Activated naive CD8-positive, alpha-beta T cell treated with anti-CD3 and anti-CD28 coated beads for 36 hours (primary cell): ENCODE measurements at regions not wholly inside any gene's neighbourhood (a gene's known extent, or its start where the extent isn't known, plus 50 kb on each side); places are given as distances from the start of the nearest gene placed in this dataset.

Experiments used
- DNase-seq: peaks from one replicate; pipeline ENCODE4 v3.0.0; 2021
- H3K27ac Mint-ChIP-seq: one replicate; pipeline ENCODE4 v1.8.0; 2022; ENCODE audit warnings: mild to moderate bottlenecking, moderate library complexity, mixed read lengths
- H3K27me3 Mint-ChIP-seq: one replicate; pipeline ENCODE4 v1.8.0; 2022; ENCODE audit warnings: mild to moderate bottlenecking, mixed read lengths
- H3K36me3 Mint-ChIP-seq: one replicate; pipeline ENCODE4 v1.8.0; 2021; ENCODE audit warnings: mild to moderate bottlenecking, mixed read lengths
- H3K4me1 Mint-ChIP-seq: one replicate; pipeline ENCODE4 v1.8.0; 2021; ENCODE audit warnings: mixed read lengths
- H3K4me3 Mint-ChIP-seq: one replicate; pipeline ENCODE4 v1.8.0; 2022; ENCODE audit warnings: mild to moderate bottlenecking, moderate library complexity, mixed read lengths
- H3K9me3 Mint-ChIP-seq: one replicate; pipeline ENCODE4 v1.8.0; 2022; ENCODE audit warnings: mixed read lengths

DNA sequence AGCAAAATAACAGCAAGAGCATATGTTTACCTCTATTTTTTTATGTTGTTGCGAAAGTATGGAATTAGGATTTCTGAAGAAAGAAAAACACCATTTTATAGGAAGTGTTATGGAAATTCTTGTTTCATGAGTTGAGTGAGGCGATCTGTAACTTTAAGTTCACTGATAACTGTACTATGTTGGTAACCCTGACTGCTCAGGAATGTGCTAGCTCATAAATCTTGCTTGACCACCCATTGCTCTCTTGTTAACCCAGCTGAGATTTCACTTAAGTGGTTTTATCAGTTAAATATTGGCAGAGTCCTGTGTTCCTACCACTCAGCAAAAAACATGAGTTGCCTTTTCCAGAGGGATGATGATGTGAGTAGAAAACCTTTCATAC, 91.1 kb upstream of the STARD4 start:
- Mint-ChIP-seq H3K4me3 (no peak overlapping the region), H3K27me3 (peaks cover 4% of the 10 kb centered on the region), H3K27ac (no peak overlapping the region), H3K4me1 (no peaks in the 10 kb centered on the region), H3K36me3 (no peaks in the 10 kb centered on the region), H3K9me3 (no peaks in the 10 kb centered on the region)
- no peak for DNase-seq

DNA sequence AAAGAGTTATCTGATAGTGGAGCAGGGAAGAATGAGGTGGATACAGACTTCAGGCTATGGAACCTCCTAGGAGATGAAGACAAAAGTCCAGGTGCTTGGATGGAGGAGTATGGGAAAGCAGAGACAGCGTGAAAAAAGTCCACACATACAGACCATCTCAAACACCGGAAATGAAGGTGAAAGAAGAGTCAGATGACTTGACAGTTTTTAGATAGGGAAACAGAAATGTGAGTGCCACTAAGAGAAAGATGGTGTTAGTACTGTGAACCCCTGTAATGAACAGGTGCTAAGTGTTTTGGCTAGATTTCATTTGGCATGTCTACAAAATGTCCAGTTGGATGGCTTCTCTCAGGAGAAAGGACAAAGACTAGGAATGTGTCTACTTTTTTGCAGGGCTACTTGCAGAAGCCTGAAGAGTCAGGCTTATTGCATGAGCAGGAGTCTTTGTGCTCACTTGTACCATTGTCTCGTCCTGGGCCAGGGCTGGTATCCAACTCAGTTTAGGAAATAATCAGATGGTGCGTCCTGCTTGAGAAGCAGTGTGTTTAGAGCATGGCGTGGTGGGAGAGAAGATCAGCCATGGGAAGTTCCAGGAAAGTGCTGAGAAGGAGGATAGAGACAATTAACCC, 90.6 kb upstream of the STARD4 start:
- Mint-ChIP-seq H3K27ac (no peak overlapping the region), H3K36me3 (no peaks in the 10 kb centered on the region), H3K9me3 (no peaks in the 10 kb centered on the region), H3K4me1 (no peaks in the 10 kb centered on the region), H3K27me3 (peaks cover 4% of the 10 kb centered on the region), H3K4me3 (no peak overlapping the region)
- DNase-seq = no peak

DNA sequence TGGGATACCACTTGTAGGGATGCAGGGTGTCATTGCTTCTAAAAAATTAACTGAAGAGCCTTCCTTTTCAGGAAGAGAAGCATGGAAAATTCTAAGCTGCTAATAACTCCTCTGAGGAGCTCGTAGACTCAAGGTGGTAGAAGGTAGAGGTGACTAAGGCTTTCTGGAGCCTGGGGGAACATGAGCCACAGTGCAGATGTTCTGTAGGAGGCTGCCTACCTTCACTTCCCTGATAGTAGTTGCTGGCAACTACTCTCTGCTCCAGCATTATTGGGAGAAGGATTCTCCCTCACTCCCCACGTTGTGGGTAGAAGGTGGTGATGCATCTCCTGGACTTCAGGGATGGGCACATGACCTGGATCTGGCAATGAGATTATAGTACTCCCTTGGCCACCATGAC, 86.7 kb upstream of the STARD4 start:
- H3K4me3 Mint-ChIP-seq = no peak overlapping the region
- H3K9me3 Mint-ChIP-seq = peaks cover 1% of the 10 kb centered on the region
- no peak overlapping the region for H3K27ac Mint-ChIP-seq
- H3K27me3 Mint-ChIP-seq = peaks cover 4% of the 10 kb centered on the region
- no peak for DNase-seq
- no peaks in the 10 kb centered on the region for H3K36me3 Mint-ChIP-seq
- H3K4me1 Mint-ChIP-seq = no peaks in the 10 kb centered on the region

DNA sequence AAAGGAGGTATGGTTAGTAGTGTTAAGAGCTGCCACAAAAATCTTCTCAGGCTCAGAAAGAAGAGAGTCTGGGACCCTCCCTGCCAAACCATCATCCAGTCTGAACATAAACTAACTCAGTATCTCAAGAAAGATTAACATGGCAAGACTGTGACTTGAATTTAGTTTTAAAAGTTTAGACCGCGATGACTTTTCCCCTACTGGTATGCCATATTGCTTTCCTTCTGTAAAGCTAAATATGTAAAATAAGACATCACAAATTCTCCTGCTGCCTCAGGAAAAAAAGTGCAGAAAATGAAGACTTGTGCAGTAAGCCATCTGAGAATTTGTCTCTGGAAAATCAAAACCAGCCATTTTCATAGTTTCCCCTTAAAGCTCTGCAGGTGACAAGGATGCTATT, 85.2 kb upstream of the STARD4 start:
- Mint-ChIP-seq H3K4me1 (no peaks in the 10 kb centered on the region), H3K27me3 (peaks cover 4% of the 10 kb centered on the region), H3K9me3 (peaks cover 1% of the 10 kb centered on the region), H3K27ac (no peak overlapping the region), H3K4me3 (no peak overlapping the region), H3K36me3 (no peaks in the 10 kb centered on the region)
- DNase-seq = no peak

DNA sequence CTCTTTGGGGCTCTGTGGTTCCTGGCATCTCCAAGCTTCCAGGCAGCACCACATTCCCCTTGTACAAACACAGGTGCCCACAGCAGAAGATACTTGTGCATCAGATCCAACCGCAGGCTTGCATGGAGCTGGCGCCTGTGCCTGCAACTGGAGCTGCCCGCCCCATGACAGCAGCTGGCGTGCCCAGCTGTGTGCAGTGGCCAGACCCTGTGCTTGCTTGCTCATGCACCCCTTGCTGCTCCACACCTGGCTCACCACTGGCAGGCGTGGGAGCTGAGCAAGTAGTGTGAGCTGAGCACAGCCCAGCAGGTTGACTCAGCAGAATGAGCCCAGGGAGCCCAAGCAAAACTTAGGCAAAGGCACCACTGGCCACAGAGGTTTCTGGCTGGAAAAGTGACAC, 84.4 kb upstream of the STARD4 start:
- H3K36me3 Mint-ChIP-seq = no peaks in the 10 kb centered on the region
- H3K9me3 Mint-ChIP-seq = peaks cover 1% of the 10 kb centered on the region
- DNase-seq = no peak
- H3K27ac Mint-ChIP-seq = no peak overlapping the region
- no peaks in the 10 kb centered on the region for H3K4me1 Mint-ChIP-seq
- H3K4me3 Mint-ChIP-seq = no peak overlapping the region
- peaks cover 4% of the 10 kb centered on the region for H3K27me3 Mint-ChIP-seq

DNA sequence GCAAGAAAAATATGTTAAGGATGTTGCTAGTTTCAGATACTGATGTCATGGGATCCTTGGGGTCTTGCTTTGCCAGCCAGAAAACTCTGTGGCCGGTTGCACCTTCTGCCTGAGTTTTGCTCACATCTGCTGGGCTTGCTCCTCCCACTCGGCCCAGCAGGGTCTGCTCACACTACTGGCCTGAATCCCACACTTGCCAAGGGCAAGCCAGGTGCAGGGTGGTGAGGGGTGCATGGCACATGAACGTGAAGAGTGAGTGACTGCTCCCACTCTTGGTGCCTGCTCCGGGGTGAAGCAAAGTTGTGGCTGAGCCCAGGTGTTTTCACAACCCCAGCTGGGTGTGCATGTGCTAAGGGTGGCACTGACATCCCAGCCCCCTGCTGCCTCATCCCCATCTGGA, 83.1 kb upstream of the STARD4 start:
- H3K4me3 Mint-ChIP-seq = no peak overlapping the region
- DNase-seq = no peak
- no peak overlapping the region for H3K27ac Mint-ChIP-seq
- H3K27me3 Mint-ChIP-seq = no peaks in the 10 kb centered on the region
- H3K4me1 Mint-ChIP-seq = no peaks in the 10 kb centered on the region
- H3K36me3 Mint-ChIP-seq = no peaks in the 10 kb centered on the region
- H3K9me3 Mint-ChIP-seq = peaks cover 1% of the 10 kb centered on the region

DNA sequence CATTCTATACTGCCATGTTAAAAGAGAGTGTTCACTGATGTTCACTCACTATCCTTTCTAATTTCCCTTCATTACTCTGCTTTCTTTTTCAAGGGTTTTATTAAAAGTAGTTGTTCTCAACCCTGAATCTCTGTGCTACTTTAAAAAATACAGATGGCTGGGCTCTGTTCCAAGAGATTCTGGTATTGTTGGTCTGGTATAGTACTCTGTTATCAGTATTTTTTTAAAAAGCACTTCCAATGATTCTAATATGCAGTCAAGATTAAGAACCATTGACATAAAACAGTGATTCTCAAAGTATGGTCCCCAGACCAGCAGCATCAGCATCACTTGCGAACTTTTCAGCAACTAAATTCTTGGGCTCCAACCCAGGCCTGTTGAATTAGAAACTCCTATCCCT, 77.0 kb upstream of the STARD4 start:
- H3K36me3 Mint-ChIP-seq = no peaks in the 10 kb centered on the region
- no peak for DNase-seq
- H3K27ac Mint-ChIP-seq = no peak overlapping the region
- peaks cover 24% of the 10 kb centered on the region for H3K4me1 Mint-ChIP-seq
- H3K4me3 Mint-ChIP-seq = no peak overlapping the region
- H3K9me3 Mint-ChIP-seq = peaks cover 2% of the 10 kb centered on the region
- peaks cover 3% of the 10 kb centered on the region for H3K27me3 Mint-ChIP-seq

DNA sequence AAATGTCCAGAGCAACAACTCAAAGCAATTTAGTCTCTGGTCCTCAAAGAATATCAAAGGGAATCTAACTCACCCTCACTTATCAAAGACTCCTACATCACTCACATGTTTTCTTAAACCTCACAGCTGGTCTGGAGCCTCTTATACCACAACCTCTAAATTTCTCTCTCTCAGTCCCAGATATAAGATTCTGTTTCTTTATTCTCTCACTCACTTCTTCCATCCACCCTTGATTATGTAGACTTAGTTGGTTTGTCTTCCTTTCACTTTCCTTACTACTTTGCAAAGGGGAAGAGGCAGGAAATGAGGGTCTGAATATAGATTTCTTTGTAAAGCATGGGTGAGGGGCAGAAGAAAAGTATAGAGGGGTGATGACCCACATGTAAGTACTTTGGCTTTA, 75.4 kb upstream of the STARD4 start:
- Mint-ChIP-seq H3K27ac (peak overlapping the region; percentile 35), H3K27me3 (peaks cover 3% of the 10 kb centered on the region), H3K4me1 (peaks cover 24% of the 10 kb centered on the region), H3K4me3 (no peak overlapping the region), H3K9me3 (peaks cover 2% of the 10 kb centered on the region), H3K36me3 (no peaks in the 10 kb centered on the region)
- no peak for DNase-seq

DNA sequence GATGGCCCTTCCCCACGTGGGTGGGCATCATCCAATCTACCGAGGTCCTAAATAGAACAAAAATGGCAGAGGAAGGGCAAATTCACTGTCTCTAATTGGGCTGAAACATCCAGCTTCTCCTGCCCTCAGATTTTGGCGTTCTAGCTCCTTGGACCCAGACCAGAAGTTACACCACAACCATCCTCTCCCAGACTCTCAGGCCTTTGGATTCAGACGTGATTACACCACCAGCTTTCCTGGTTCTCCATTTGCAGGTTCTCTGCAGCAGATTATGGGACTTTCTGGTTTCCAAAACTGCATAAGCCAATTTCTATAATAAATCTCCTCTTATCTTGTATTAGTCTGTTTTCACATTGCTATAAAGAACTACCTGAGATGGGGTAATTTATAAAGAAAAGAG, 73.6 kb upstream of the STARD4 start:
- H3K4me3 Mint-ChIP-seq = no peak overlapping the region
- H3K27ac Mint-ChIP-seq = no peak overlapping the region
- DNase-seq = no peak
- peaks cover 2% of the 10 kb centered on the region for H3K9me3 Mint-ChIP-seq
- peaks cover 24% of the 10 kb centered on the region for H3K4me1 Mint-ChIP-seq
- H3K36me3 Mint-ChIP-seq = no peaks in the 10 kb centered on the region
- H3K27me3 Mint-ChIP-seq = peaks cover 3% of the 10 kb centered on the region

DNA sequence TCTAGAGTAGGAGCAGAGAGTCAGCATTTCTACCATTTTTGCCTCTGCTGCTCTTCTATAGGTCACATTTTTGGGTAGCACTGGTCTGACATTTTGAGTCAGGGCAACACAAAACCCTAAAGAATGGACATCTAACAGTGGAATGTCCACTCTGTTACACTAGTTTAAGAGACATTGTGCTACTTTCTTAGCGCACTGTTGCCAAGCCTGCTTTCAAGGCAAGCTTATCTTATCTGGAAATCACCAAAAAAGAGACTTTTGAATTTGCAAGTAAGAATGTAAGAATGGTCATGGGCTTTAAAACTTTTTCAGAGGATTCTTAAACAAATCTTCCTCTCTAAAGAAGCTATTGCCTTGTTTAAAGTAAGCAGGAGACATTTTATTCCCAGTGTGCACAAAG, 73.0 kb upstream of the STARD4 start:
- Mint-ChIP-seq H3K4me3 (no peak overlapping the region), H3K27ac (no peak overlapping the region), H3K9me3 (peaks cover 2% of the 10 kb centered on the region), H3K36me3 (no peaks in the 10 kb centered on the region), H3K27me3 (peaks cover 3% of the 10 kb centered on the region), H3K4me1 (peaks cover 24% of the 10 kb centered on the region)
- no peak for DNase-seq

DNA sequence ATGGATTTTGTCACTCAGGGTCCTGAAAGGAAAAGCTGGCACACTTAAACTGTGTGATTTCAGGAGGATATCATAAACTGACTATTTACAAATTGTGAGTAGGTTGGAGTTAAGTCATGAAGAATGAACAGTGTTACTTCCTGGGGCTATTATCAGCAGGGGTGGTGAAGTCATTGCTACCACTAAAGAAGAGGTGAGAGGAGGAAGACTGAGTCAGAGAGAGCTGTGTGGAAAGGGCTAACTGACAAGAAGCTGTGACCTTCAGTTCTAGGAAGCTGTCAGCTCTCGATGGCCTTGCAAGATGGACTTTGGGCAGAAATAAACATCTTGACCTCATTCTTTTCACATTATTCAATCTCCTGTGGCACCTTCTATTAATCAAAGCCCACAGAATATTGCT, 72.3 kb upstream of the STARD4 start:
- Mint-ChIP-seq H3K9me3 (peaks cover 2% of the 10 kb centered on the region), H3K27ac (no peak overlapping the region), H3K27me3 (peaks cover 1% of the 10 kb centered on the region), H3K4me3 (no peak overlapping the region), H3K4me1 (peaks cover 24% of the 10 kb centered on the region), H3K36me3 (no peaks in the 10 kb centered on the region)
- no peak for DNase-seq

DNA sequence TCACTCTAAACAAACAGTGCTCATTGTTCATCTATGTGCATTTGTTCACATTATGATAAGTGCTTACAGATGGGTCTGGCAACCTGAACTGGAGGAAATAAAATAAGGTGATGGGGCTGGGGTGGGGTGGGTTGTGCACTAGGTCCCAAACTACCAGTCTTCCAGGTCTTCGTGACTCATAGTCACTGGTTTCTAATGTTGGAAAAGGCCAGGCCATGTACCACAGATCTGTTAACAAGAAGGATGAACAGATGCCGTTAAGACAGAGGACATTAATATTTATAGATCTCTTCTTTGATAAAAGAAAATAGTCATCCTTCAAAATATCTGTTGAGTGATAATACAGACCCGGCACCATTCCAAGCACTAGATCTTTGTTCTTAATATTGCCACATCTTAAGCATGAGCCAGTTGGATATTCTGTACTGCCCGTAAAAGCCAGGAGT, 71.4 kb upstream of the STARD4 start:
- peaks cover 2% of the 10 kb centered on the region for H3K9me3 Mint-ChIP-seq

DNA sequence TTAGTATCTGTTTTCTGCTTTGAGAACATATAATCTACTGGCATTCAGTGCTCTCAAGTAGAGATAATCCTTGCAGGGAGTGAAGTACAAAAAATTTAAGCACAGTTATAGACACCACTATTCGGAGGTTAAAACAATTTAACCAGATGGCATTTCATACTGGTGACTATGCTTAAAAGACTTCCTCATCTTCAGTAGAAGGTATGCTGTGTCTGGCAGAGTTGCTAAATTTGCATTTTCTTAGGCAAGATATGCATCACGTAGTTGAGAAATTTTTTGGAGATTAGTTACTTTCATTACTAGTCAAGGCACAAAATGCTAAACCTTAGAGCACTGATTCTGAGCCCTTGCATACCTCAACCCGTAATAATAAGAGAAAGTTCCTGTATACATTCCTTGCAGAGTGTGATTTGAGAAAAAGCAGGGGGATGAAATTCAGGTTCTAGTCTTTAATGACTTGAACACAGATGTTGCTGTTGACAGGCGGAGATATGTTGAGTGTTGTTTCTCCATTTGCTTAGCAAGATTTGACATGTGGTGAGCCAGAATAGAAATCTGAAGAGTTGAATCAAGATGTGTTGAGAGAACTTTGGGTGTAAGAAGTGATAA, 70.8 kb upstream of the STARD4 start:
- no peak overlapping the region for H3K4me3 Mint-ChIP-seq
- H3K4me1 Mint-ChIP-seq = peaks cover 17% of the 10 kb centered on the region
- no peaks in the 10 kb centered on the region for H3K36me3 Mint-ChIP-seq
- H3K27me3 Mint-ChIP-seq = no peaks in the 10 kb centered on the region
- H3K27ac Mint-ChIP-seq = no peak overlapping the region
- no peak for DNase-seq
- peaks cover 2% of the 10 kb centered on the region for H3K9me3 Mint-ChIP-seq

More for the DNA sequence above, 71.4 kb upstream of the STARD4 start:
- Mint-ChIP-seq H3K36me3 (no peaks in the 10 kb centered on the region), H3K4me1 (peaks cover 24% of the 10 kb centered on the region), H3K27ac (no peak overlapping the region), H3K4me3 (no peak overlapping the region), H3K27me3 (no peaks in the 10 kb centered on the region)
- DNase-seq = no peak

DNA sequence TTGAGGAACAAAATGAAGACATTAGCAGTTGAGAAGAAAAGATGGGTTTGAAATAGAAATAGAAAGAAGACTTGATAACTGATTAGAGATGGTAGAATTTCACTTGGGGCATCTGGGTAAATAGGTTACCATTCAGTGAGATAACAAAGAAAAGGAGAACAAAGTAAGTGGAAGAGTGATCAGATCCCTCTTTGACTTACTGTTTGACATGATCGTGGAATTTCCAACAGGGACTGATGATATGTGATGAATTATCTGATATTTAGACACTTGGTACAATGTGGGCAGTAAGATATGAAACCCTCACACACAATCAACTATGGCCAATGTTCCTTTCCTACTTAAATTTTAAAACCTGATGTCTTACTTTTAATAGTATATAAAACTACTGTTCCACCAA, 70.1 kb upstream of the STARD4 start:
- no peak for DNase-seq
- Mint-ChIP-seq H3K27ac (no peak overlapping the region), H3K9me3 (peaks cover under 1% of the 10 kb centered on the region), H3K4me3 (no peak overlapping the region), H3K27me3 (no peaks in the 10 kb centered on the region), H3K36me3 (no peaks in the 10 kb centered on the region), H3K4me1 (peaks cover 11% of the 10 kb centered on the region)

DNA sequence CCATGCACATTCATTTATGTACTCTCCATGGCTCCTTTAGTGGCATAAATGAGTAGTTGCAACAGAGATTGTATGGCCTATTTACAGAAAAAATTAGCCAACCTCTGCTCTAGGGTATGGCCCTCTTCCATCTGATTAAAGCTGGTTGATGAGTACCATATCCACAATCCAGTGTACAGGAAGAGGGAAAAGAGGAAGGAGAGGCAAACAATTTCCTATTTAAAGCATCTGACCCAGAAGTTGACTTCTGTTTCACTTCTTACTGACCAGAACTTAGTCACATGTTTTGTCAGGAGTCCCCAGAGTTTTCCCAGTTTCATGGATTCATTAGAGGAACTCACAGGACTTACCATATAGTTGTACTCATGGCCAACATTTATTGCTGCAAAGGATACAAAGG, 68.6 kb upstream of the STARD4 start:
- Mint-ChIP-seq H3K27me3 (no peaks in the 10 kb centered on the region), H3K9me3 (no peaks in the 10 kb centered on the region)
- no peak for DNase-seq

DNA sequence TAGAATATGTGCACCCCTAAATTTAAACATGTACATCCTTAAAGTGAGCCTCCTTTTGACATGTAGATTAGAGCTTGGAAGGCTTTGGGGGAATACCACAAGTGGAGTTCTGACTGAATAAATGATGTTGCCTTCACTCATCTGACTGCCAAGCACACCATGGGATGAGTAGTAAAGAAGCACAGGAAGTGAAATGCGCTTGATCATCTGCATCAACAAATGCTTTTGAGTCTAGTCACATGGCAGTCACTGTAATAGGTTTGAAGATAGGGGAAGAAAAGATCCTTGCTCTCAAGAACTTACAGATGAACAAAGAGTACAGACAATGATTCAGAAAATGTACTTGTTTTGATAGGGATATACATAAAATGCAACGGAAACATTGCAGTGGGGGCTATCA, 62.0 kb upstream of the STARD4 start:
- DNase-seq = no peak
- Mint-ChIP-seq H3K36me3 (no peaks in the 10 kb centered on the region), H3K4me1 (no peaks in the 10 kb centered on the region), H3K4me3 (no peak overlapping the region), H3K27ac (no peak overlapping the region), H3K27me3 (peaks cover 6% of the 10 kb centered on the region), H3K9me3 (peaks cover 3% of the 10 kb centered on the region)

More for the DNA sequence above, 68.6 kb upstream of the STARD4 start:
- Mint-ChIP-seq H3K4me1 (peaks cover 8% of the 10 kb centered on the region), H3K27ac (no peak overlapping the region), H3K36me3 (no peaks in the 10 kb centered on the region), H3K4me3 (no peak overlapping the region)
